Adipocyte (in vitro differentiated cells): ENCODE measurements at regions not wholly inside any gene's neighbourhood (a gene's known extent, or its start where the extent isn't known, plus 50 kb on each side); places are given as distances from the start of the nearest gene placed in this dataset.
"Not testable (repeated sequence)": the region's sequence is repeated elsewhere in the genome, so short reads cannot be mapped to it uniquely, and the experiment has no call there.

Experiments used
- DNase-seq: peaks from one replicate; pipeline ENCODE4 v3.0.0-alpha.2; 2015; ENCODE audit warnings: low read depth
- H3K27me3 ChIP-seq: replicated peaks from 2 replicates; pipeline ENCODE4 v1.7.0; 2013; ENCODE audit warnings: mild to moderate bottlenecking, low read length, moderate library complexity; ENCODE audit not compliant: control insufficient read depth, insufficient read depth
- H3K36me3 ChIP-seq: 2 replicates; pipeline ENCODE4 v1.7.0; 2013; ENCODE audit warnings: low read length, mild to moderate bottlenecking, moderate library complexity; ENCODE audit not compliant: control insufficient read depth, insufficient read depth, severe bottlenecking
- H3K4me1 ChIP-seq: 2 replicates; pipeline ENCODE4 v1.7.0; 2013; ENCODE audit warnings: mild to moderate bottlenecking, low read length, moderate library complexity; ENCODE audit not compliant: control insufficient read depth, insufficient read depth
- H3K4me3 ChIP-seq: 2 replicates; pipeline ENCODE4 v1.7.0; 2013; ENCODE audit warnings: mild to moderate bottlenecking, low read length, moderate library complexity
- H3K9ac ChIP-seq: 2 replicates; pipeline ENCODE4 v1.7.0; 2013; ENCODE audit warnings: mild to moderate bottlenecking, low read length, moderate library complexity
- H3K9me3 ChIP-seq: 2 replicates; pipeline ENCODE4 v1.7.0; 2013; ENCODE audit warnings: mild to moderate bottlenecking, low read length, moderate library complexity; ENCODE audit not compliant: control insufficient read depth

GRCh38 chr4:16416601-16417000 is 190.3 kb upstream of the TAPT1 start:
- no peaks in the 10 kb centered on the region for H3K27me3 ChIP-seq
- H3K9me3 ChIP-seq, result no peaks in the 10 kb centered on the region
- no peaks in the 10 kb centered on the region for H3K36me3 ChIP-seq
- H3K9ac ChIP-seq, result no peak overlapping the region
- DNase-seq, result no peak
- no peak overlapping the region for H3K4me3 ChIP-seq
- no peaks in the 10 kb centered on the region for H3K4me1 ChIP-seq

GRCh38 chr4:16415751-16416150 is 189.5 kb upstream of the TAPT1 start:
- DNase-seq, result no peak
- H3K4me1 ChIP-seq, result no peaks in the 10 kb centered on the region
- no peak overlapping the region for H3K9ac ChIP-seq
- no peaks in the 10 kb centered on the region for H3K27me3 ChIP-seq
- H3K36me3 ChIP-seq, result no peaks in the 10 kb centered on the region
- H3K9me3 ChIP-seq, result no peaks in the 10 kb centered on the region
- no peak overlapping the region for H3K4me3 ChIP-seq

- H3K36me3 ChIP-seq, result no peaks in the 10 kb centered on the region
- H3K9ac ChIP-seq, result no peak overlapping the region
- H3K4me1 ChIP-seq, result no peaks in the 10 kb centered on the region
- DNase-seq, result no peak
- H3K4me3 ChIP-seq, result no peak overlapping the region
- no peaks in the 10 kb centered on the region for H3K9me3 ChIP-seq
- peaks cover 2% of the 10 kb centered on the region for H3K27me3 ChIP-seq
These were observed 187.7 kb upstream of the TAPT1 start for GRCh38 chr4:16413814-16414555.

GRCh38 chr4:16411501-16412085 is 185.3 kb upstream of the TAPT1 start:
- no peak for DNase-seq
- Histone ChIP-seq H3K27me3 (peaks cover 3% of the 10 kb centered on the region), H3K36me3 (no peaks in the 10 kb centered on the region), H3K4me1 (no peaks in the 10 kb centered on the region), H3K9me3 (no peaks in the 10 kb centered on the region), H3K4me3 (no peak overlapping the region), H3K9ac (no peak overlapping the region)

- H3K9ac ChIP-seq, H3K27me3 ChIP-seq, DNase-seq, H3K4me3 ChIP-seq, H3K4me1 ChIP-seq, H3K9me3 ChIP-seq, H3K36me3 ChIP-seq: not testable (repeated sequence)
These were observed 166.9 kb upstream of the TAPT1 start for GRCh38 chr4:16393216-16393615.

- H3K36me3 ChIP-seq, result no peaks in the 10 kb centered on the region
- no peak overlapping the region for H3K4me3 ChIP-seq
- H3K4me1 ChIP-seq, result no peaks in the 10 kb centered on the region
- H3K9ac ChIP-seq, result no peak overlapping the region
- DNase-seq, result no peak
- H3K27me3 ChIP-seq, result peaks cover 11% of the 10 kb centered on the region
- no peaks in the 10 kb centered on the region for H3K9me3 ChIP-seq
These were observed 164.9 kb upstream of the TAPT1 start for GRCh38 chr4:16391196-16391595.

- Histone ChIP-seq H3K9me3 (no peaks in the 10 kb centered on the region), H3K4me1 (no peaks in the 10 kb centered on the region)
These were observed 161.2 kb upstream of the TAPT1 start for GRCh38 chr4:16387448-16387847.

GRCh38 chr4:16386711-16387320 is 160.5 kb upstream of the TAPT1 start:
- H3K9me3 ChIP-seq, result no peaks in the 10 kb centered on the region
- H3K36me3 ChIP-seq, result no peaks in the 10 kb centered on the region
- peaks cover 19% of the 10 kb centered on the region for H3K27me3 ChIP-seq
- H3K9ac ChIP-seq, result no peak overlapping the region
- H3K4me3 ChIP-seq, result no peak overlapping the region
- H3K4me1 ChIP-seq, result no peaks in the 10 kb centered on the region
- DNase-seq, result no peak

More at GRCh38 chr4:16387448-16387847, 161.2 kb upstream of the TAPT1 start:
- Histone ChIP-seq H3K9ac (no peak overlapping the region), H3K4me3 (no peak overlapping the region), H3K36me3 (no peaks in the 10 kb centered on the region), H3K27me3 (peaks cover 16% of the 10 kb centered on the region)
- no peak for DNase-seq

- H3K9ac ChIP-seq, result no peak overlapping the region
- no peak for DNase-seq
- no peaks in the 10 kb centered on the region for H3K36me3 ChIP-seq
- no peaks in the 10 kb centered on the region for H3K4me1 ChIP-seq
- H3K27me3 ChIP-seq, result peaks cover 19% of the 10 kb centered on the region
- H3K4me3 ChIP-seq, result no peak overlapping the region
- no peaks in the 10 kb centered on the region for H3K9me3 ChIP-seq
These were observed 158.3 kb upstream of the TAPT1 start for GRCh38 chr4:16384576-16384975.

- no peaks in the 10 kb centered on the region for H3K9me3 ChIP-seq
- no peak overlapping the region for H3K4me3 ChIP-seq
- H3K36me3 ChIP-seq, result no peaks in the 10 kb centered on the region
- H3K4me1 ChIP-seq, result no peaks in the 10 kb centered on the region
- H3K27me3 ChIP-seq, result peaks cover 13% of the 10 kb centered on the region
- H3K9ac ChIP-seq, result no peak overlapping the region
- no peak for DNase-seq
These were observed 156.3 kb upstream of the TAPT1 start for GRCh38 chr4:16382571-16382970.

- no peaks in the 10 kb centered on the region for H3K4me1 ChIP-seq
- no peak overlapping the region for H3K4me3 ChIP-seq
- peaks cover 2% of the 10 kb centered on the region for H3K27me3 ChIP-seq
- H3K9ac ChIP-seq, result no peak overlapping the region
- no peak for DNase-seq
- H3K9me3 ChIP-seq, result no peaks in the 10 kb centered on the region
- H3K36me3 ChIP-seq, result no peaks in the 10 kb centered on the region
These were observed 151.6 kb upstream of the TAPT1 start for GRCh38 chr4:16377887-16378286.
